Upper lobe of left lung (tissue), 6 donors: ENCODE measurements at regions not wholly inside any gene's neighbourhood (a gene's known extent, or its start where the extent isn't known, plus 50 kb on each side); places are given as distances from the start of the nearest gene placed in this dataset.

Source experiments
- ATAC-seq, 2 donors: fragments of 200-7000 bp; cut with Tn5 transposase; one replicate each; pipeline ENCODE4 v1.9.1; 2022; ENCODE audit warnings: mild to moderate bottlenecking in 2 of 2, moderate library complexity in 2 of 2; ENCODE audit not compliant: low FRiP score in 2 of 2
- DNase-seq, 2 donors: peaks; one replicate each; pipeline ENCODE4 v3.0.0-alpha.2; 2019 to 2020
- H3K27ac ChIP-seq, 4 donors: fragments of 200-600 bp; sonication (generic); one replicate each; pipeline ENCODE4 v1.5.1; 2016 to 2019
- H3K27me3 ChIP-seq, 4 donors: fragments of 200-600 bp; sonication (generic); one replicate each; pipeline ENCODE4 v1.5.1; 2017 to 2019
- H3K36me3 ChIP-seq, 4 donors: fragments of 200-600 bp; sonication (generic); one replicate each; pipeline ENCODE4 v1.5.1; 2016 to 2019
- H3K4me1 ChIP-seq, 4 donors: fragments of 200-600 bp; sonication (generic); one replicate each; pipeline ENCODE4 v1.5.1; 2018 to 2019
- H3K4me3 ChIP-seq, 4 donors: fragments of 200-600 bp; sonication (generic); one replicate each; pipeline ENCODE4 v1.5.1; 2017 to 2019; ENCODE audit warnings: mild to moderate bottlenecking in 2 of 4, moderate library complexity in 1 of 4
- H3K9me3 ChIP-seq, 4 donors: fragments of 200-600 bp; sonication (generic); one replicate each; pipeline ENCODE4 v1.5.1; 2018 to 2019
- CTCF ChIP-seq, 6 experiments: fragments of 450-650 bp in 4 of 6; fragments of 200-600 bp in 2 of 6; sonication (generic) in 2 of 6; IDR thresholded peaks; one replicate each; pipeline ENCODE4 v1.5.1; 2016 to 2019; ENCODE audit warnings: antibody characterized with exemption in 6 of 6
- EP300 ChIP-seq, 4 donors: sonication (generic); formaldehyde crosslinking; IDR thresholded peaks; one replicate each; pipeline ENCODE4 v1.5.1; 2017; ENCODE audit warnings: antibody characterized with exemption in 4 of 4, control low read depth in 2 of 4
- POLR2A ChIP-seq, 4 donors: fragments of 450-650 bp; IDR thresholded peaks; one replicate each; pipeline ENCODE4 v1.5.1; 2016 to 2017; ENCODE audit warnings: antibody characterized with exemption in 4 of 4, mild to moderate bottlenecking in 2 of 4
- POLR2AphosphoS5 ChIP-seq, 2 donors: sonication (generic); formaldehyde crosslinking; IDR thresholded peaks; one replicate each; pipeline ENCODE4 v1.5.1; 2017; ENCODE audit warnings: antibody characterized with exemption in 2 of 2
- WGBS, 2 donors: methylation state at CpG; one replicate each; pipeline ENCODE4 v1.1.5; 2017 to 2018; 5-methylcytosine and 5-hydroxymethylcytosine counted together
- donor health status: DM: no; HTN: no; CAD: no; lungs with moderate emphysema.
- donor health status: DM: no; HTN: yes; CAD: no; lungs with severe emphysema.

GRCh38 chr4:111648056-111648455 lies 497.2 kb upstream of the FAM241A start:
- no peaks in the 10 kb centered on the region for H3K27me3 ChIP-seq
- no peak for ATAC-seq
- no peak overlapping the region for H3K4me3 ChIP-seq
- H3K9me3 ChIP-seq, result no peaks in the 10 kb centered on the region
- no peaks in the 10 kb centered on the region for H3K36me3 ChIP-seq
- no peaks in the 10 kb centered on the region for H3K4me1 ChIP-seq
- TF ChIP-seq POLR2AphosphoS5 (IDR thresholded peaks at IDR 0.05) (no peak), EP300 (IDR thresholded peaks at IDR 0.05) (no peak), CTCF (IDR thresholded peaks at IDR 0.05) (no peak), POLR2A (IDR thresholded peaks at IDR 0.05) (no peak)
- no peak for DNase-seq
- no peak overlapping the region for H3K27ac ChIP-seq
- WGBS, 2 donors, result 72 to 77% methylated on average over 5 of the region's 5 CpGs

- ATAC-seq (no peak), DNase-seq (no peak)
- TF ChIP-seq POLR2A (IDR thresholded peaks at IDR 0.05) (no peak), CTCF (IDR thresholded peaks at IDR 0.05) (no peak), EP300 (IDR thresholded peaks at IDR 0.05) (no peak), POLR2AphosphoS5 (IDR thresholded peaks at IDR 0.05) (no peak)
- H3K27me3 ChIP-seq, result no peaks in the 10 kb centered on the region
- H3K27ac ChIP-seq, result no peak overlapping the region
- 50 to 58% methylated on average over 3 of the region's 3 CpGs for WGBS, 2 donors
- H3K4me1 ChIP-seq, result no peaks in the 10 kb centered on the region
- H3K4me3 ChIP-seq, result no peak overlapping the region
- no peaks in the 10 kb centered on the region for H3K36me3 ChIP-seq
- H3K9me3 ChIP-seq, result no peaks in the 10 kb centered on the region
These were observed 495.9 kb upstream of the FAM241A start for GRCh38 chr4:111649308-111649707.

- TF ChIP-seq POLR2A (IDR thresholded peaks at IDR 0.05) (no peak), POLR2AphosphoS5 (IDR thresholded peaks at IDR 0.05) (no peak), EP300 (IDR thresholded peaks at IDR 0.05) (no peak), CTCF (IDR thresholded peaks at IDR 0.05) (no peak)
- no peak for ATAC-seq
- Histone ChIP-seq H3K4me1 (no peaks in the 10 kb centered on the region), H3K36me3 (no peaks in the 10 kb centered on the region), H3K4me3 (no peak overlapping the region), H3K9me3 (no peaks in the 10 kb centered on the region), H3K27me3 (no peaks in the 10 kb centered on the region), H3K27ac (no peak overlapping the region)
- 64 to 75% methylated on average over 3 of the region's 3 CpGs for WGBS, 2 donors
- DNase-seq, result no peak
These were observed 495.1 kb upstream of the FAM241A start for GRCh38 chr4:111650146-111650545.

GRCh38 chr4:111650674-111651086 lies 494.6 kb upstream of the FAM241A start:
- Histone ChIP-seq H3K4me3 (no peak overlapping the region), H3K9me3 (no peaks in the 10 kb centered on the region), H3K4me1 (no peaks in the 10 kb centered on the region), H3K27me3 (no peaks in the 10 kb centered on the region), H3K27ac (no peak overlapping the region), H3K36me3 (no peaks in the 10 kb centered on the region)
- ATAC-seq (no peak), DNase-seq (no peak)
- 92 to 100% methylated on average over 1 of the region's 1 CpG for WGBS, 2 donors
- TF ChIP-seq POLR2A (IDR thresholded peaks at IDR 0.05) (no peak), POLR2AphosphoS5 (IDR thresholded peaks at IDR 0.05) (no peak), EP300 (IDR thresholded peaks at IDR 0.05) (no peak), CTCF (IDR thresholded peaks at IDR 0.05) (no peak)

- 63 to 66% methylated on average over 5 of the region's 5 CpGs for WGBS, 2 donors
- Histone ChIP-seq H3K36me3 (no peaks in the 10 kb centered on the region), H3K27ac (no peak overlapping the region), H3K9me3 (no peaks in the 10 kb centered on the region), H3K4me1 (no peaks in the 10 kb centered on the region), H3K4me3 (no peak overlapping the region), H3K27me3 (no peaks in the 10 kb centered on the region)
- DNase-seq (no peak), ATAC-seq (no peak)
- TF ChIP-seq EP300 (IDR thresholded peaks at IDR 0.05) (no peak), CTCF (IDR thresholded peaks at IDR 0.05) (no peak), POLR2A (IDR thresholded peaks at IDR 0.05) (no peak), POLR2AphosphoS5 (IDR thresholded peaks at IDR 0.05) (no peak)
These were observed 493.0 kb upstream of the FAM241A start for GRCh38 chr4:111652236-111652635.
